ENCODE measurements at regions not wholly inside any gene's neighbourhood (a gene's known extent, or its start where the extent isn't known, plus 50 kb on each side); places are given as distances from the start of the nearest gene placed in this dataset.

- H3K9ac ChIP-seq (ENCODE audit: insufficient read depth, low read depth, low read length) = no peak overlapping the region
- no peak overlapping the region for H3K4me3 ChIP-seq (replicated peaks in 1 of 3; ENCODE audit: insufficient read depth in 1 of 3, low read depth in 2 of 3, low read length in 3 of 3)
- intact Hi-C loops (cut with micrococcal nuclease; ENCODE audit: unreplicated experiment) (no loop called here), in situ Hi-C loops (cut with HindIII; ENCODE audit: extremely low pct_ligation_motif_present, low pct_unique_long_range_greater_than_20kb) (no loop called here)
- no peak overlapping the region for H2AFZ ChIP-seq (ENCODE audit: low read length)
- no peak overlapping the region for H3K27ac ChIP-seq (ENCODE audit: extremely low read length, insufficient read depth, low read length)
- ATAC-seq = no peak
- H3K79me2 ChIP-seq (ENCODE audit: insufficient read depth, low read length) = no peaks in the 10 kb centered on the region
- no peaks in the 10 kb centered on the region for H3K9me3 ChIP-seq (ENCODE audit: low read length)
- H3K4me1 ChIP-seq (ENCODE audit: insufficient read depth, low read length) = no peaks in the 10 kb centered on the region
- no TSS peak for BruUV-seq (replicated peaks)
- H4K20me1 ChIP-seq (ENCODE audit: insufficient read depth, low read length) = no peaks in the 10 kb centered on the region
- ChIA-PET CTCF (ENCODE audit: low intra/inter-chr PET ratio, low total read pairs) (no interaction called here), POLR2A (no interaction called here)
- no peak for DNase-seq (ENCODE audit: low spot score)
- 37% methylated on average over 8 of the region's 8 CpGs for WGBS (ENCODE audit: low lambda C conversion rate)
- TF ChIP-seq ZBTB3 (CRISPR knock-in tag; IDR thresholded peaks at IDR 0.05; ENCODE audit: borderline replicate concordance, low read depth) (no peak), ARNTL (CRISPR knock-in tag; IDR thresholded peaks at IDR 0.05) (no peak), MXD4 (CRISPR knock-in tag; IDR thresholded peaks at IDR 0.05) (no peak), THAP8 (CRISPR knock-in tag; IDR thresholded peaks at IDR 0.05; ENCODE audit: borderline replicate concordance) (no peak), TMF1 (CRISPR knock-in tag; IDR thresholded peaks at IDR 0.05; ENCODE audit: low read depth) (no peak), ZBTB1 (CRISPR knock-in tag; IDR thresholded peaks at IDR 0.05; ENCODE audit: borderline replicate concordance) (no peak)
- TF ChIP-seq, protein P1, sequence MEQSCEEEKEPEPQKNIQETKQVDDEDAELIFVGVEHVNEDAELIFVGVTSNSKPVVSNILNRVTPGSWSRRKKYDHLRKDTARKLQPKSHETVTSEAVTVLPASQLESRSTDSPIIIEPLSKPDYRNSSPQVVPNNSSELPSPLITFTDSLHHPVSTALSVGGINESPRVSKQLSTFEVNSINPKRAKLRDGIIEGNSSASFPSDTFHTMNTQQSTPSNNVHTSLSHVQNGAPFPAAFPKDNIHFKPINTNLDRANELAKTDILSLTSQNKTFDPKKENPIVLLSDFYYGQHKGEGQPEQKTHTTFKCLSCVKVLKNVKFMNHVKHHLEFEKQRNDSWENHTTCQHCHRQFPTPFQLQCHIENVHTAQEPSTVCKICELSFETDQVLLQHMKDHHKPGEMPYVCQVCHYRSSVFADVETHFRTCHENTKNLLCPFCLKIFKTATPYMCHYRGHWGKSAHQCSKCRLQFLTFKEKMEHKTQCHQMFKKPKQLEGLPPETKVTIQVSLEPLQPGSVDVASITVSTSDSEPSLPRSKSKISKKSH (CRISPR knock-in tag; IDR thresholded peaks at IDR 0.05; ENCODE audit: borderline replicate concordance) = no peak
- no peaks in the 10 kb centered on the region for H3K27me3 ChIP-seq (ENCODE audit: control insufficient read depth in 1 of 2, insufficient read depth in 2 of 2, low read length in 2 of 2)
- no peak overlapping the region for H3K4me2 ChIP-seq (ENCODE audit: low read depth, low read length)
- no peaks in the 10 kb centered on the region for H3K36me3 ChIP-seq (replicated peaks in 1 of 2; ENCODE audit: control insufficient read depth in 1 of 2, insufficient read depth in 2 of 2, low read length in 2 of 2)
- no peak for FAIRE-seq
These were observed 290.1 kb upstream of the ZNF608 start for GRCh38 chr5:125036494-125036893.

- ATAC-seq (no peak), DNase-seq (ENCODE audit: low spot score) (no peak), FAIRE-seq (no peak)
- H3K27me3 ChIP-seq (ENCODE audit: control insufficient read depth in 1 of 2, insufficient read depth in 2 of 2, low read length in 2 of 2) = no peaks in the 10 kb centered on the region
- H3K27ac ChIP-seq (ENCODE audit: extremely low read length, insufficient read depth, low read length) = no peak overlapping the region
- ChIA-PET CTCF (ENCODE audit: low intra/inter-chr PET ratio, low total read pairs) (no interaction called here), POLR2A (no interaction called here)
- H3K4me2 ChIP-seq (ENCODE audit: low read depth, low read length) = no peak overlapping the region
- H4K20me1 ChIP-seq (ENCODE audit: insufficient read depth, low read length) = no peaks in the 10 kb centered on the region
- intact Hi-C loops (cut with micrococcal nuclease; ENCODE audit: unreplicated experiment) (no loop called here), in situ Hi-C loops (cut with HindIII; ENCODE audit: extremely low pct_ligation_motif_present, low pct_unique_long_range_greater_than_20kb) (no loop called here)
- no peak overlapping the region for H2AFZ ChIP-seq (ENCODE audit: low read length)
- H3K4me3 ChIP-seq (replicated peaks in 1 of 3; ENCODE audit: insufficient read depth in 1 of 3, low read depth in 2 of 3, low read length in 3 of 3) = no peak overlapping the region
- no TSS peak for BruUV-seq (replicated peaks)
- H3K4me1 ChIP-seq (ENCODE audit: insufficient read depth, low read length) = no peaks in the 10 kb centered on the region
- no peaks in the 10 kb centered on the region for H3K9me3 ChIP-seq (ENCODE audit: low read length)
- WGBS (ENCODE audit: low lambda C conversion rate) = no CpG with 5 or more reads among the region's 1 CpG
- no peaks in the 10 kb centered on the region for H3K79me2 ChIP-seq (ENCODE audit: insufficient read depth, low read length)
- no peaks in the 10 kb centered on the region for H3K36me3 ChIP-seq (replicated peaks in 1 of 2; ENCODE audit: control insufficient read depth in 1 of 2, insufficient read depth in 2 of 2, low read length in 2 of 2)
- H3K9ac ChIP-seq (ENCODE audit: insufficient read depth, low read depth, low read length) = no peak overlapping the region
- TF ChIP-seq RARA (CRISPR knock-in tag; IDR thresholded peaks at IDR 0.05) (no peak), NAIF1 (CRISPR knock-in tag; IDR thresholded peaks at IDR 0.05; ENCODE audit: borderline replicate concordance) (no peak), ZBTB3 (CRISPR knock-in tag; IDR thresholded peaks at IDR 0.05; ENCODE audit: borderline replicate concordance, low read depth) (no peak), TCF7L2 (IDR thresholded peaks at IDR 0.05; ENCODE audit: low read depth, low read length) (no peak), ZNF749 (CRISPR knock-in tag; IDR thresholded peaks at IDR 0.05; ENCODE audit: borderline replicate concordance) (no peak), STAT5B (CRISPR knock-in tag; IDR thresholded peaks at IDR 0.05) (no peak), NCOA1 (CRISPR knock-in tag; IDR thresholded peaks at IDR 0.05) (no peak)
- TF ChIP-seq, protein P2, sequence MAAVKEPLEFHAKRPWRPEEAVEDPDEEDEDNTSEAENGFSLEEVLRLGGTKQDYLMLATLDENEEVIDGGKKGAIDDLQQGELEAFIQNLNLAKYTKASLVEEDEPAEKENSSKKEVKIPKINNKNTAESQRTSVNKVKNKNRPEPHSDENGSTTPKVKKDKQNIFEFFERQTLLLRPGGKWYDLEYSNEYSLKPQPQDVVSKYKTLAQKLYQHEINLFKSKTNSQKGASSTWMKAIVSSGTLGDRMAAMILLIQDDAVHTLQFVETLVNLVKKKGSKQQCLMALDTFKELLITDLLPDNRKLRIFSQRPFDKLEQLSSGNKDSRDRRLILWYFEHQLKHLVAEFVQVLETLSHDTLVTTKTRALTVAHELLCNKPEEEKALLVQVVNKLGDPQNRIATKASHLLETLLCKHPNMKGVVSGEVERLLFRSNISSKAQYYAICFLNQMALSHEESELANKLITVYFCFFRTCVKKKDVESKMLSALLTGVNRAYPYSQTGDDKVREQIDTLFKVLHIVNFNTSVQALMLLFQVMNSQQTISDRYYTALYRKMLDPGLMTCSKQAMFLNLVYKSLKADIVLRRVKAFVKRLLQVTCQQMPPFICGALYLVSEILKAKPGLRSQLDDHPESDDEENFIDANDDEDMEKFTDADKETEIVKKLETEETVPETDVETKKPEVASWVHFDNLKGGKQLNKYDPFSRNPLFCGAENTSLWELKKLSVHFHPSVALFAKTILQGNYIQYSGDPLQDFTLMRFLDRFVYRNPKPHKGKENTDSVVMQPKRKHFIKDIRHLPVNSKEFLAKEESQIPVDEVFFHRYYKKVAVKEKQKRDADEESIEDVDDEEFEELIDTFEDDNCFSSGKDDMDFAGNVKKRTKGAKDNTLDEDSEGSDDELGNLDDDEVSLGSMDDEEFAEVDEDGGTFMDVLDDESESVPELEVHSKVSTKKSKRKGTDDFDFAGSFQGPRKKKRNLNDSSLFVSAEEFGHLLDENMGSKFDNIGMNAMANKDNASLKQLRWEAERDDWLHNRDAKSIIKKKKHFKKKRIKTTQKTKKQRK (IDR thresholded peaks at IDR 0.05; ENCODE audit: low read length) = no peak
These were observed 290.6 kb upstream of the ZNF608 start for GRCh38 chr5:125037020-125037419.

All from HepG2 (cell line).